ENCODE measurements at regions not wholly inside any gene's neighbourhood (a gene's known extent, or its start where the extent isn't known, plus 50 kb on each side); places are given as distances from the start of the nearest gene placed in this dataset.

DNA sequence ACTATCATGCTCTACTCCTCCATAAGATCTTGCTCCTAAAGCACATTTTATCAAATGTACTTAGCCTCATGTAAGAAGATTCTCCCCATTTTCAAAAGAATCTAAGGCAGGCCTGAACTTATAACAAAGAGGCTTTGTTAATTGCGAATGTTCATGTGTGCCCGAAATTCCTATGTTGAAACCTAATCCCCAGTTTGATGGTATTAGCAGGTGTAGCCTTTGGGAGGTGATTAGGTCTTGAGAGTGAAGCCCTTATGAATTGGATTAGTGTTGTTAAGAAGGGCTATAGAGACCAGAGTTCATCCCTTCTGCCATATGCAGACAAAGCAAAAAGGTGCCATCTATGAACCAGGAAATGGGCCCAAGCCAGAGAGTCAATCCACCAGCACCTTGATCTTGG lies 234.5 kb downstream of the PAX3 start:
- intact Hi-C loops (cut with micrococcal nuclease; ENCODE audit: unreplicated experiment) (no loop called here), in situ Hi-C loops (cut with HindIII; ENCODE audit: extremely low pct_ligation_motif_present, low pct_unique_long_range_greater_than_20kb) (no loop called here)
- ChIA-PET POLR2A (no interaction called here), CTCF (ENCODE audit: low intra/inter-chr PET ratio, low total read pairs) (no interaction called here)
- Histone ChIP-seq H3K79me2 (ENCODE audit: insufficient read depth, low read length) (no peaks in the 10 kb centered on the region), H3K36me3 (replicated peaks in 1 of 2; ENCODE audit: control insufficient read depth in 1 of 2, insufficient read depth in 2 of 2, low read length in 2 of 2) (no peaks in the 10 kb centered on the region), H3K4me1 (ENCODE audit: insufficient read depth, low read length) (no peaks in the 10 kb centered on the region), H3K4me3 (replicated peaks in 1 of 3; ENCODE audit: insufficient read depth in 1 of 3, low read depth in 2 of 3, low read length in 3 of 3) (no peak overlapping the region), H3K4me2 (ENCODE audit: low read depth, low read length) (no peak overlapping the region), H3K9me3 (ENCODE audit: low read length) (no peaks in the 10 kb centered on the region), H3K27me3 (ENCODE audit: control insufficient read depth in 1 of 2, insufficient read depth in 2 of 2, low read length in 2 of 2) (peaks cover 0 to 11% of the 10 kb centered on the region in 2 experiments; a peak in 2 of 5 replicates), H3K9ac (ENCODE audit: insufficient read depth, low read depth, low read length) (no peak overlapping the region), H2AFZ (ENCODE audit: low read length) (no peak overlapping the region), H3K27ac (ENCODE audit: extremely low read length, insufficient read depth, low read length) (no peak overlapping the region), H4K20me1 (ENCODE audit: insufficient read depth, low read length) (no peaks in the 10 kb centered on the region)
- WGBS (ENCODE audit: low lambda C conversion rate), result 0% methylated on average over 2 of the region's 2 CpGs
- ATAC-seq (no peak), DNase-seq (ENCODE audit: low spot score) (no peak), FAIRE-seq (no peak)
- TF ChIP-seq TEAD3 (CRISPR knock-in tag; optimal IDR thresholded peaks at IDR 0.05; ENCODE audit: borderline replicate concordance), result no peak
- no peak for TF ChIP-seq ETV5 (CRISPR knock-in tag; IDR thresholded peaks at IDR 0.05; ENCODE audit: borderline replicate concordance)
- no TSS peak for BruUV-seq (replicated peaks)

DNA sequence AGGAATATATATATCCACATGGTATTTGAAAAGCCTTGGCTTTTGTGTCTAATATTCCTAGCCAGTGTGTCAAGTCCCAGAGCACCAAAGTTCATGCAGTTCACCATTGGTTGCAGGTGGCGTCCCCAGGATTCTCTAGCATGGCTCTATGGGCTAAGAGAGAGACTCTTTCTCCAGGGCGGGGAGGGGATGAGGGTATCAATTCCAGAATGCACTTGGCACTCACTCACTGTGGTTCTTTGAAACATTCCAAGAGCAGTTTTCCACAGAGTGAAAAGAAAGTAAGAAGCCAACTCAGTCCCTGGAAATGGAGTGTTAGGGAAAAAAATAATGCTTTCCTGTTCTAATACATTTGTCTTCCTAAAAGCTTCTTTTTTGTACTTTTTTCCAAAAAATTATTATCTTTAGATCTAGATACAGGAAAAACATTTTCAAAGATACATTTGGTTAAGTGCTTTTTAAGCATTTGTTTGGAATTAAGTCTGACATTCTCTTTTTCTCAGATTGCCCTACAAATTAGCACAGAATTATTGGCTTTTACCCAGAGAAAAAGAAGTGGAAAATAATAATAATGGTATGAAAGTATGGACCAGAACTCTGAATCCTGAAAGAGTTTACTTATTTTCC lies 239.9 kb downstream of the PAX3 start:
- CTCF ChIA-PET (ENCODE audit: low intra/inter-chr PET ratio, low total read pairs), result no interaction called here
- DNase-seq (ENCODE audit: low spot score), result no peak
- Histone ChIP-seq H3K4me3 (replicated peaks in 1 of 3; ENCODE audit: insufficient read depth in 1 of 3, low read depth in 2 of 3, low read length in 3 of 3) (no peak overlapping the region), H3K9ac (ENCODE audit: insufficient read depth, low read depth, low read length) (no peak overlapping the region), H3K27me3 (ENCODE audit: control insufficient read depth in 1 of 2, insufficient read depth in 2 of 2, low read length in 2 of 2) (peaks cover 0 to 11% of the 10 kb centered on the region in 2 experiments; a peak in 2 of 5 replicates), H2AFZ (ENCODE audit: low read length) (no peak overlapping the region), H3K4me2 (ENCODE audit: low read depth, low read length) (no peak overlapping the region), H3K27ac (ENCODE audit: extremely low read length, insufficient read depth, low read length) (no peak overlapping the region), H3K79me2 (ENCODE audit: insufficient read depth, low read length) (no peaks in the 10 kb centered on the region), H4K20me1 (ENCODE audit: insufficient read depth, low read length) (no peaks in the 10 kb centered on the region), H3K4me1 (ENCODE audit: insufficient read depth, low read length) (no peaks in the 10 kb centered on the region), H3K36me3 (replicated peaks in 1 of 2; ENCODE audit: control insufficient read depth in 1 of 2, insufficient read depth in 2 of 2, low read length in 2 of 2) (no peaks in the 10 kb centered on the region), H3K9me3 (ENCODE audit: low read length) (no peaks in the 10 kb centered on the region)
- POLR2A ChIA-PET, result no interaction called here
- 24% methylated on average over 2 of the region's 2 CpGs for WGBS (ENCODE audit: low lambda C conversion rate)
- FAIRE-seq, result no peak
- TF ChIP-seq, protein P1, sequence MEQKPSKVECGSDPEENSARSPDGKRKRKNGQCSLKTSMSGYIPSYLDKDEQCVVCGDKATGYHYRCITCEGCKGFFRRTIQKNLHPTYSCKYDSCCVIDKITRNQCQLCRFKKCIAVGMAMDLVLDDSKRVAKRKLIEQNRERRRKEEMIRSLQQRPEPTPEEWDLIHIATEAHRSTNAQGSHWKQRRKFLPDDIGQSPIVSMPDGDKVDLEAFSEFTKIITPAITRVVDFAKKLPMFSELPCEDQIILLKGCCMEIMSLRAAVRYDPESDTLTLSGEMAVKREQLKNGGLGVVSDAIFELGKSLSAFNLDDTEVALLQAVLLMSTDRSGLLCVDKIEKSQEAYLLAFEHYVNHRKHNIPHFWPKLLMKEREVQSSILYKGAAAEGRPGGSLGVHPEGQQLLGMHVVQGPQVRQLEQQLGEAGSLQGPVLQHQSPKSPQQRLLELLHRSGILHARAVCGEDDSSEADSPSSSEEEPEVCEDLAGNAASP (CRISPR knock-in tag; IDR thresholded peaks at IDR 0.05; ENCODE audit: borderline replicate concordance), result no peak
- TF ChIP-seq ATF7-NPFF (CRISPR knock-in tag; IDR thresholded peaks at IDR 0.05; ENCODE audit: low read depth), result no peak
- no peak for TF ChIP-seq GZF1 (CRISPR knock-in tag; IDR thresholded peaks at IDR 0.05)
- TF ChIP-seq NKX3-1 (CRISPR knock-in tag; IDR thresholded peaks at IDR 0.05), result no peak
- no peak for TF ChIP-seq RELA (CRISPR knock-in tag; IDR thresholded peaks at IDR 0.05)
- BruUV-seq (replicated peaks), result no TSS peak
- no peak for ATAC-seq
- intact Hi-C loops (cut with micrococcal nuclease; ENCODE audit: unreplicated experiment), result no loop called here
- in situ Hi-C loops (cut with HindIII; ENCODE audit: extremely low pct_ligation_motif_present, low pct_unique_long_range_greater_than_20kb), result no loop called here

All from HepG2 (cell line).